SK-N-SH treated with all-trans-retinoic acid at 6 μM for 48 hours (cell line): ENCODE measurements at regions not wholly inside any gene's neighbourhood (a gene's known extent, or its start where the extent isn't known, plus 50 kb on each side); places are given as distances from the start of the nearest gene placed in this dataset.

ENCODE experiments used
- ATAC-seq: fragments of 200-7000 bp; cut with Tn5 transposase; 3 replicates; pipeline ENCODE4 v1.9.1; 2020; ENCODE audit warnings: mild to moderate bottlenecking, moderate library complexity
- ARNTL ChIP-seq: fragments of 450-650 bp; formaldehyde crosslinking; IDR thresholded peaks from 2 replicates; pipeline ENCODE4 v1.5.0; 2020; ENCODE audit warnings: low read depth, mild to moderate bottlenecking, moderate library complexity, borderline replicate concordance
- BACH2 ChIP-seq: fragments of 250-450 bp; sonication (Bioruptor Pico); IDR thresholded peaks from 2 replicates; pipeline ENCODE4 v1.9.0; 2021; ENCODE audit warnings: mild to moderate bottlenecking, borderline replicate concordance
- CSDC2 ChIP-seq: fragments of 250-450 bp; sonication (Bioruptor Pico); IDR thresholded peaks from 2 replicates; pipeline ENCODE4 v1.5.0; 2020; ENCODE audit warnings: mild to moderate bottlenecking, moderate library complexity
- ESRRG ChIP-seq: fragments of 250-450 bp; sonication (Bioruptor Pico); IDR thresholded peaks from 2 replicates; pipeline ENCODE4 v1.6.1; 2021; ENCODE audit warnings: mild to moderate bottlenecking
- GLIS3 ChIP-seq: fragments of 250-450 bp; sonication (Bioruptor Pico); IDR thresholded peaks from 2 replicates; pipeline ENCODE4 v1.5.0; 2020; ENCODE audit warnings: mild to moderate bottlenecking, moderate library complexity
- ISL1 ChIP-seq: fragments of 250-450 bp; sonication (Bioruptor Pico); IDR thresholded peaks from 2 replicates; pipeline ENCODE4 v2.1.2; 2022; ENCODE audit warnings: mild to moderate bottlenecking, moderate library complexity
- OSR1 ChIP-seq: fragments of 250-450 bp; sonication (Bioruptor Pico); IDR thresholded peaks from 2 replicates; pipeline ENCODE4 v1.8.0; 2022; ENCODE audit warnings: moderate library complexity, mild to moderate bottlenecking, inconsistent platforms
- PATZ1 ChIP-seq: fragments of 250-450 bp; sonication (Bioruptor Pico); IDR thresholded peaks from 2 replicates; pipeline ENCODE4 v1.8.0; 2020; ENCODE audit warnings: mild to moderate bottlenecking, moderate library complexity, borderline replicate concordance
- POU6F1 ChIP-seq: fragments of 250-450 bp; sonication (Bioruptor Pico); IDR thresholded peaks from 2 replicates; pipeline ENCODE4 v1.8.0; 2021; ENCODE audit warnings: low read depth, mild to moderate bottlenecking, moderate library complexity, borderline replicate concordance
- PPARA ChIP-seq: fragments of 250-450 bp; sonication (Bioruptor Pico); IDR thresholded peaks from 2 replicates; pipeline ENCODE4 v1.5.0; 2020; ENCODE audit warnings: mild to moderate bottlenecking, borderline replicate concordance
- RARB ChIP-seq: fragments of 250-450 bp; sonication (Bioruptor Pico); IDR thresholded peaks from 2 replicates; pipeline ENCODE4 v1.8.0; 2021; ENCODE audit warnings: mild to moderate bottlenecking, moderate library complexity
- SNAI2 ChIP-seq: fragments of 250-450 bp; sonication (Bioruptor Pico); IDR thresholded peaks from 2 replicates; pipeline ENCODE4 v1.5.0; 2020; ENCODE audit warnings: mild to moderate bottlenecking, moderate library complexity
- TCF4 ChIP-seq: fragments of 250-450 bp; sonication (Bioruptor Pico); IDR thresholded peaks from 2 replicates; pipeline ENCODE4 v1.8.0; 2021; ENCODE audit warnings: mild to moderate bottlenecking, moderate library complexity, borderline replicate concordance
- TOX ChIP-seq: fragments of 250-450 bp; sonication (Bioruptor Pico); IDR thresholded peaks from 2 replicates; pipeline ENCODE4 v1.8.0; 2021; ENCODE audit warnings: mild to moderate bottlenecking, moderate library complexity, borderline replicate concordance
- TSHZ2 ChIP-seq: fragments of 250-450 bp; sonication (Bioruptor Pico); IDR thresholded peaks from 2 replicates; pipeline ENCODE4 v1.5.0; 2020; ENCODE audit warnings: mild to moderate bottlenecking, moderate library complexity
- ZC3H10 ChIP-seq: fragments of 250-450 bp; sonication (Bioruptor Pico); IDR thresholded peaks from 2 replicates; pipeline ENCODE4 v1.5.1; 2021; ENCODE audit warnings: mild to moderate bottlenecking, moderate library complexity
- ZFP3 ChIP-seq: fragments of 250-450 bp; sonication (Bioruptor Pico); IDR thresholded peaks from 2 replicates; pipeline ENCODE4 v1.5.0; 2020; ENCODE audit warnings: mild to moderate bottlenecking, moderate library complexity
- ZFP30 ChIP-seq: fragments of 450-650 bp; formaldehyde crosslinking; IDR thresholded peaks from 2 replicates; pipeline ENCODE4 v1.5.0; 2022; ENCODE audit warnings: mild to moderate bottlenecking, moderate library complexity
- ZNF565 ChIP-seq: fragments of 450-650 bp; formaldehyde crosslinking; conservative IDR thresholded peaks from 2 replicates; pipeline ENCODE4 v1.5.0; 2020; ENCODE audit warnings: low read depth, mild to moderate bottlenecking, moderate library complexity
- ZNF70 ChIP-seq: fragments of 450-650 bp; formaldehyde crosslinking; IDR thresholded peaks from 2 replicates; pipeline ENCODE4 v1.5.0; 2020; ENCODE audit warnings: mild to moderate bottlenecking, moderate library complexity
- ZNF8 ChIP-seq: fragments of 450-650 bp; formaldehyde crosslinking; IDR thresholded peaks from 2 replicates; pipeline ENCODE4 v1.5.0; 2020; ENCODE audit warnings: mild to moderate bottlenecking, moderate library complexity
- TF ChIP-seq, protein P1 (sequence below): fragments of 250-450 bp; sonication (Bioruptor Pico); IDR thresholded peaks from 2 replicates; pipeline ENCODE4 v1.5.1; 2021; ENCODE audit warnings: mild to moderate bottlenecking, moderate library complexity
- TF ChIP-seq, protein P2 (sequence below): fragments of 250-450 bp; sonication (Bioruptor Pico); IDR thresholded peaks from 2 replicates; pipeline ENCODE4 v1.5.1; 2020; ENCODE audit warnings: low read depth, mild to moderate bottlenecking, moderate library complexity

- ATAC-seq, result no peak
- TF ChIP-seq RARB (CRISPR knock-in tag) (no peak), SNAI2 (no peak), TOX (CRISPR knock-in tag) (no peak), ZFP30 (CRISPR knock-in tag) (no peak), ZNF70 (CRISPR knock-in tag) (no peak), PPARA (CRISPR knock-in tag) (no peak), PATZ1 (no peak), OSR1 (CRISPR knock-in tag) (no peak), ZNF565 (no peak), TCF4 (CRISPR knock-in tag) (no peak), GLIS3 (CRISPR knock-in tag) (no peak), ZC3H10 (no peak), ESRRG (CRISPR knock-in tag) (no peak), ZFP3 (CRISPR knock-in tag) (no peak), BACH2 (no peak), TSHZ2 (no peak), POU6F1 (CRISPR knock-in tag) (no peak), ZNF8 (CRISPR knock-in tag) (no peak), ARNTL (no peak)
- TF ChIP-seq, protein P1, sequence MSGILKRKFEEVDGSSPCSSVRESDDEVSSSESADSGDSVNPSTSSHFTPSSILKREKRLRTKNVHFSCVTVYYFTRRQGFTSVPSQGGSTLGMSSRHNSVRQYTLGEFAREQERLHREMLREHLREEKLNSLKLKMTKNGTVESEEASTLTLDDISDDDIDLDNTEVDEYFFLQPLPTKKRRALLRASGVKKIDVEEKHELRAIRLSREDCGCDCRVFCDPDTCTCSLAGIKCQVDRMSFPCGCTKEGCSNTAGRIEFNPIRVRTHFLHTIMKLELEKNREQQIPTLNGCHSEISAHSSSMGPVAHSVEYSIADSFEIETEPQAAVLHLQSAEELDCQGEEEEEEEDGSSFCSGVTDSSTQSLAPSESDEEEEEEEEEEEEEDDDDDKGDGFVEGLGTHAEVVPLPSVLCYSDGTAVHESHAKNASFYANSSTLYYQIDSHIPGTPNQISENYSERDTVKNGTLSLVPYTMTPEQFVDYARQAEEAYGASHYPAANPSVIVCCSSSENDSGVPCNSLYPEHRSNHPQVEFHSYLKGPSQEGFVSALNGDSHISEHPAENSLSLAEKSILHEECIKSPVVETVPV (CRISPR knock-in tag), result no peak
These were observed 69.0 kb upstream of the KAZN start for GRCh38 chr1:14529475-14529874.

GRCh38 chr1:14531519-14531918 is 67.0 kb upstream of the KAZN start:
- no peak for ATAC-seq
- TF ChIP-seq ESRRG (CRISPR knock-in tag) (no peak), CSDC2 (CRISPR knock-in tag) (no peak), ZNF8 (CRISPR knock-in tag) (no peak), ZFP3 (CRISPR knock-in tag) (no peak), TCF4 (CRISPR knock-in tag) (no peak)

GRCh38 chr1:14535619-14536355 is 62.7 kb upstream of the KAZN start:
- ATAC-seq, result no peak
- TF ChIP-seq CSDC2 (CRISPR knock-in tag) (no peak), ZNF8 (CRISPR knock-in tag) (no peak), PPARA (CRISPR knock-in tag) (no peak), GLIS3 (CRISPR knock-in tag) (no peak), ZFP30 (CRISPR knock-in tag) (no peak), OSR1 (CRISPR knock-in tag) (no peak), ZC3H10 (no peak), POU6F1 (CRISPR knock-in tag) (no peak), PATZ1 (no peak), ZNF565 (no peak), ARNTL (no peak), ISL1 (CRISPR knock-in tag) (no peak)
- TF ChIP-seq, protein P1 (CRISPR knock-in tag), result no peak
- TF ChIP-seq, protein P2, sequence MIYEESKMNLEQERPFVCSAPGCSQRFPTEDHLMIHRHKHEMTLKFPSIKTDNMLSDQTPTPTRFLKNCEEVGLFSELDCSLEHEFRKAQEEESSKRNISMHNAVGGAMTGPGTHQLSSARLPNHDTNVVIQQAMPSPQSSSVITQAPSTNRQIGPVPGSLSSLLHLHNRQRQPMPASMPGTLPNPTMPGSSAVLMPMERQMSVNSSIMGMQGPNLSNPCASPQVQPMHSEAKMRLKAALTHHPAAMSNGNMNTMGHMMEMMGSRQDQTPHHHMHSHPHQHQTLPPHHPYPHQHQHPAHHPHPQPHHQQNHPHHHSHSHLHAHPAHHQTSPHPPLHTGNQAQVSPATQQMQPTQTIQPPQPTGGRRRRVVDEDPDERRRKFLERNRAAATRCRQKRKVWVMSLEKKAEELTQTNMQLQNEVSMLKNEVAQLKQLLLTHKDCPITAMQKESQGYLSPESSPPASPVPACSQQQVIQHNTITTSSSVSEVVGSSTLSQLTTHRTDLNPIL (CRISPR knock-in tag), result no peak
